ENCODE measurements at regions not wholly inside any gene's neighbourhood (a gene's known extent, or its start where the extent isn't known, plus 50 kb on each side); places are given as distances from the start of the nearest gene placed in this dataset.
"Not testable (repeated sequence)": the region's sequence is repeated elsewhere in the genome, so short reads cannot be mapped to it uniquely, and the experiment has no call there.

GRCh38 chr11:11722246-11722645 lies 100.4 kb upstream of the GALNT18 start:
- DNase-seq (ENCODE audit: extremely low read depth in 1 of 2, low read depth in 1 of 2): no peak

GRCh38 chr11:11718511-11718910 lies 96.7 kb upstream of the GALNT18 start:
- no peak for DNase-seq (ENCODE audit: extremely low read depth in 1 of 2, low read depth in 1 of 2)

- no peak for DNase-seq (ENCODE audit: extremely low read depth in 1 of 2, low read depth in 1 of 2)
Observed at GRCh38 chr11:11717064-11717725, 95.4 kb upstream of the GALNT18 start.

GRCh38 chr11:11715075-11715474 lies 93.3 kb upstream of the GALNT18 start:
- DNase-seq (ENCODE audit: extremely low read depth in 1 of 2, low read depth in 1 of 2): not testable (repeated sequence)

- DNase-seq (ENCODE audit: extremely low read depth in 1 of 2, low read depth in 1 of 2): no peak
Observed at GRCh38 chr11:11710556-11710955, 88.8 kb upstream of the GALNT18 start.

- no peak for DNase-seq (ENCODE audit: extremely low read depth in 1 of 2, low read depth in 1 of 2)
Observed at GRCh38 chr11:11709447-11710239, 87.8 kb upstream of the GALNT18 start.

- no peak for DNase-seq (ENCODE audit: extremely low read depth in 1 of 2, low read depth in 1 of 2)
Observed at GRCh38 chr11:11708256-11708655, 86.5 kb upstream of the GALNT18 start.

- DNase-seq (ENCODE audit: extremely low read depth in 1 of 2, low read depth in 1 of 2): no peak
Observed at GRCh38 chr11:11706028-11706427, 84.2 kb upstream of the GALNT18 start.

GRCh38 chr11:11703885-11704284 lies 82.1 kb upstream of the GALNT18 start:
- DNase-seq (ENCODE audit: extremely low read depth in 1 of 2, low read depth in 1 of 2): no peak

GRCh38 chr11:11701070-11701469 lies 79.3 kb upstream of the GALNT18 start:
- no peak for DNase-seq (ENCODE audit: extremely low read depth in 1 of 2, low read depth in 1 of 2)

- DNase-seq (ENCODE audit: extremely low read depth in 1 of 2, low read depth in 1 of 2): no peak
Observed at GRCh38 chr11:11697796-11698195, 76.0 kb upstream of the GALNT18 start.

- DNase-seq (ENCODE audit: extremely low read depth in 1 of 2, low read depth in 1 of 2): no peak
Observed at GRCh38 chr11:11691296-11692151, 69.7 kb upstream of the GALNT18 start.

GRCh38 chr11:11681536-11681935 lies 59.7 kb upstream of the GALNT18 start:
- no peak for DNase-seq (ENCODE audit: extremely low read depth in 1 of 2, low read depth in 1 of 2)

GRCh38 chr11:11677672-11678356 lies 56.0 kb upstream of the GALNT18 start:
- no peak for DNase-seq (ENCODE audit: extremely low read depth in 1 of 2, low read depth in 1 of 2)

GRCh38 chr11:11675671-11676181 lies 53.9 kb upstream of the GALNT18 start:
- no peak for DNase-seq (ENCODE audit: extremely low read depth in 1 of 2, low read depth in 1 of 2)

GRCh38 chr11:11672789-11673188 lies 51.0 kb upstream of the GALNT18 start:
- DNase-seq (ENCODE audit: extremely low read depth in 1 of 2, low read depth in 1 of 2): no peak

GRCh38 chr11:11672101-11672500 lies 50.3 kb upstream of the GALNT18 start:
- DNase-seq (ENCODE audit: extremely low read depth in 1 of 2, low read depth in 1 of 2): no peak
